K562 (cell line): ENCODE measurements at regions not wholly inside any gene's neighbourhood (a gene's known extent, or its start where the extent isn't known, plus 50 kb on each side); places are given as distances from the start of the nearest gene placed in this dataset.

Source experiments
- ATAC-seq: fragments of 200-7000 bp; cut with Tn5 transposase; 3 replicates; pipeline ENCODE4 v1.9.1; 2020; ENCODE audit warnings: moderate library complexity
- BruUV-seq: library from RNA; stranded (reverse); fragments of 400-500 nt; replicated peaks from 2 replicates; lab custom pipeline; 2021; lab: Mats Ljungman, UMichigan
- CTCF ChIA-PET: fragments of 300-600 bp; formaldehyde crosslinking; extraction: SDS; loops from one replicate; lab custom pipeline; 2021; ENCODE audit warnings: low intra/inter-chr PET ratio; lab: Yijun Ruan, JAX
- POLR2A ChIA-PET: fragments of 300-600, 350-650 bp; sonication (Branson Sonifier 250); formaldehyde crosslinking; extraction: SDS; loops from one replicate; lab custom pipeline; 2021; ENCODE audit warnings: antibody characterized with exemption, inconsistent platforms; lab: Yijun Ruan, JAX
- DNase-seq, 4 experiments: peaks; one replicate each; pipeline versions ENCODE4 v3.0.0 to v3.0.0-alpha.2; 2011 to 2018; ENCODE audit warnings: low spot score in 3 of 4, mixed read lengths in 3 of 4; ENCODE audit errors: extremely low read depth in 1 of 4
- FAIRE-seq: peaks from 2 replicates; lab custom pipeline; 2011; peaks lifted over from hg19 to GRCh38; lab: Jason Lieb, UNC
- H2AFZ ChIP-seq: 2 replicates; pipeline ENCODE4 v1.6.0; 2011; ENCODE audit warnings: low read depth, low read length, control low read depth, inconsistent platforms
- H3K27ac ChIP-seq: fragments of 200-600 bp; 3 replicates; pipeline ENCODE4 v1.8.0; 2011; ENCODE audit warnings: low read depth, mild to moderate bottlenecking, control low read depth, inconsistent platforms, low read length, moderate library complexity, mixed read lengths; ENCODE audit errors: extremely low read depth
- H3K27me3 ChIP-seq, 2 experiments: fragments of 300-600 bp in 1 of 2; 2 replicates in 1 of 2; 3 replicates in 1 of 2; pipeline versions ENCODE4 v1.6.0 to v1.8.0; 2011; ENCODE audit warnings: inconsistent platforms in 2 of 2, low read length in 2 of 2, mild to moderate bottlenecking in 1 of 2, mixed read lengths in 1 of 2, moderate library complexity in 1 of 2; ENCODE audit not compliant: control insufficient read depth in 2 of 2, insufficient read depth in 2 of 2
- H3K36me3 ChIP-seq: fragments of 300-600 bp; 3 replicates; pipeline ENCODE4 v1.8.0; 2011; ENCODE audit warnings: mild to moderate bottlenecking, low read length, inconsistent platforms; ENCODE audit not compliant: control insufficient read depth, insufficient read depth
- H3K4me1 ChIP-seq, 2 experiments: fragments of 200-600 bp in 1 of 2; replicated peaks in 1 of 2; 2 replicates in 1 of 2; 3 replicates in 1 of 2; pipeline versions ENCODE4 v1.5.1 to v1.8.0; 2011; ENCODE audit warnings: inconsistent platforms in 2 of 2, low read length in 2 of 2, mild to moderate bottlenecking in 1 of 2, mixed read lengths in 1 of 2, moderate library complexity in 1 of 2; ENCODE audit not compliant: control insufficient read depth in 2 of 2, insufficient read depth in 2 of 2
- H3K4me2 ChIP-seq: 2 replicates; pipeline ENCODE4 v1.6.1; 2011; ENCODE audit warnings: low read length, control low read depth, inconsistent platforms, mixed read lengths; ENCODE audit not compliant: insufficient read depth
- H3K4me3 ChIP-seq: fragments of 200-600 bp; sonication (generic), shearing (Covaris generic); 2 replicates; pipeline ENCODE4 v1.5.1; 2016; ENCODE audit warnings: control low read depth, inconsistent platforms
- H3K79me2 ChIP-seq: fragments of 200-600 bp; 3 replicates; pipeline ENCODE4 v1.8.0; 2011; ENCODE audit warnings: low read length, inconsistent platforms; ENCODE audit not compliant: control insufficient read depth, insufficient read depth
- H3K9ac ChIP-seq, 2 experiments: 2 replicates each; pipeline versions ENCODE4 v1.6.0 to v1.6.1; 2011; ENCODE audit warnings: low read depth in 2 of 2, low read length in 2 of 2, control low read depth in 1 of 2, inconsistent platforms in 1 of 2, mild to moderate bottlenecking in 1 of 2, mixed read lengths in 1 of 2; ENCODE audit not compliant: insufficient read depth in 1 of 2
- H3K9me1 ChIP-seq: one replicate; pipeline ENCODE4 v1.6.0; 2011; ENCODE audit warnings: inconsistent platforms, mild to moderate bottlenecking, low read length, moderate library complexity; ENCODE audit not compliant: control insufficient read depth, insufficient read depth
- H3K9me3 ChIP-seq: replicated peaks from 2 replicates; pipeline ENCODE4 v1.5.1; 2011; ENCODE audit warnings: low read depth, low read length, inconsistent platforms; ENCODE audit not compliant: control insufficient read depth, insufficient read depth
- H4K20me1 ChIP-seq: replicated peaks from 2 replicates; pipeline ENCODE4 v1.6.1; 2011; ENCODE audit warnings: low read length, inconsistent platforms, mixed read lengths; ENCODE audit not compliant: control insufficient read depth, insufficient read depth
- ARHGAP35 ChIP-seq: fragments of 450-650 bp; IDR thresholded peaks from 2 replicates; pipeline ENCODE4 v1.6.1; 2018; ENCODE audit not compliant: partially characterized antibody
- ARID1B ChIP-seq: fragments of 450-650 bp; IDR thresholded peaks from 2 replicates; pipeline ENCODE4 v1.6.1; 2016; ENCODE audit warnings: antibody characterized with exemption, mild to moderate bottlenecking, inconsistent platforms
- CEBPB ChIP-seq: fragments of 450-650 bp; IDR thresholded peaks from 2 replicates; pipeline ENCODE4 v1.6.1; 2016; ENCODE audit warnings: missing genetic modification characterization, missing compliant biosample characterization
- E2F4 ChIP-seq: sonication (generic); formaldehyde crosslinking; IDR thresholded peaks from 2 replicates; pipeline ENCODE4 v1.8.0; 2022; ENCODE audit warnings: mild to moderate bottlenecking, low read depth, missing genetic modification reagents
- ETV5 ChIP-seq: sonication (generic); formaldehyde crosslinking; IDR thresholded peaks from 2 replicates; pipeline ENCODE4 v1.4.0; 2020; ENCODE audit warnings: low read depth, mild to moderate bottlenecking, missing genetic modification reagents
- IRF1 ChIP-seq: sonication (generic); formaldehyde crosslinking; IDR thresholded peaks from 2 replicates; pipeline ENCODE4 v1.8.0; 2022; ENCODE audit warnings: missing genetic modification reagents, mild to moderate bottlenecking, borderline replicate concordance
- PCBP2 ChIP-seq: fragments of 200-400 bp; formaldehyde crosslinking; IDR thresholded peaks from 2 replicates; pipeline ENCODE4 v1.6.1; 2018; ENCODE audit warnings: low read length, low read depth, mild to moderate bottlenecking, moderate library complexity; ENCODE audit not compliant: poor library complexity, severe bottlenecking
- RNF219 ChIP-seq: fragments of 250-450 bp; sonication (Bioruptor Pico); IDR thresholded peaks from 2 replicates; pipeline ENCODE4 v1.5.0; 2022; ENCODE audit warnings: mild to moderate bottlenecking
- SREBF2 ChIP-seq: sonication (generic); formaldehyde crosslinking; IDR thresholded peaks from 2 replicates; pipeline ENCODE4 v1.4.0; 2020; ENCODE audit warnings: mild to moderate bottlenecking, missing genetic modification reagents
- XRCC4 ChIP-seq: IDR thresholded peaks from one replicate; pipeline ENCODE4 v1.6.1; 2011; ENCODE audit not compliant: insufficient read depth, insufficient read length; ENCODE audit errors: extremely low read depth
- ZKSCAN8 ChIP-seq: fragments of 200-800 bp; sonication (Bioruptor generic); IDR thresholded peaks from 2 replicates; pipeline ENCODE4 v1.6.1; 2016; ENCODE audit warnings: missing genetic modification characterization, missing compliant biosample characterization
- ZNF609 ChIP-seq: sonication (generic); formaldehyde crosslinking; IDR thresholded peaks from 2 replicates; pipeline ENCODE4 v1.8.1; 2023; ENCODE audit warnings: missing genetic modification reagents, mild to moderate bottlenecking, borderline replicate concordance
- ZNF79 ChIP-seq: fragments of 250-450 bp; sonication (Bioruptor Pico); IDR thresholded peaks from 2 replicates; pipeline ENCODE4 v1.4.0; 2020; ENCODE audit warnings: low read depth, mild to moderate bottlenecking, moderate library complexity
- WGBS: fragments of 100-300 bp; shearing (Covaris generic); methylation state at CpG from one replicate; pipeline ENCODE4 v1.1.6; 2016; ENCODE audit warnings: low coverage, mixed read lengths; ENCODE audit not compliant: insufficient coverage; ENCODE audit errors: missing lambda C conversion rate; 5-methylcytosine and 5-hydroxymethylcytosine counted together
- in situ Hi-C: fragments of 300-500 bp; cut with MboI; formaldehyde crosslinking; loops from 4 replicates; pipeline ENCODE4 v1.15.0; 2018; ENCODE audit warnings: inconsistent platforms, mixed read lengths
- intact Hi-C: fragments of 100-400 bp; cut with micrococcal nuclease; formaldehyde crosslinking; loops from 2 replicates; pipeline ENCODE4 v1.14.2; 2022

- no peak for FAIRE-seq
- DNase-seq = no peak
- CTCF ChIA-PET = no interaction called here
- no peaks in the 10 kb centered on the region for H3K9me1 ChIP-seq
- H3K79me2 ChIP-seq = no peaks in the 10 kb centered on the region
- no peak for ATAC-seq
- no peak overlapping the region for H3K4me3 ChIP-seq
- no peaks in the 10 kb centered on the region for H3K4me1 ChIP-seq
- BruUV-seq = no TSS peak
- H3K9me3 ChIP-seq = no peaks in the 10 kb centered on the region; the same call in 1 of the 2 replicates
- no peak overlapping the region for H3K27ac ChIP-seq
- no peak overlapping the region for H2AFZ ChIP-seq
- no peaks in the 10 kb centered on the region for H3K27me3 ChIP-seq
- no peaks in the 10 kb centered on the region for H3K36me3 ChIP-seq
- H4K20me1 ChIP-seq = no peaks in the 10 kb centered on the region
- no peak overlapping the region for H3K9ac ChIP-seq
- POLR2A ChIA-PET = no interaction called here
- in situ Hi-C loops (no loop called here), intact Hi-C loops (no loop called here)
- H3K4me2 ChIP-seq = no peak overlapping the region
- WGBS = no CpG with 5 or more reads among the region's 30 CpGs
- TF ChIP-seq XRCC4 (no peak), ZNF609 (CRISPR knock-in tag) (no peak), IRF1 (CRISPR knock-in tag) (no peak), ZKSCAN8 (CRISPR knock-in tag) (no peak), ZNF79 (CRISPR knock-in tag) (no peak), RNF219 (no peak), ARHGAP35 (no peak), ETV5 (CRISPR knock-in tag) (no peak), ARID1B (no peak), PCBP2 (no peak), SREBF2 (CRISPR knock-in tag) (no peak), CEBPB (tag) (no peak), E2F4 (CRISPR knock-in tag) (no peak)
Measured at GRCh38 chr18:66395671-66396218, 208.1 kb downstream of the CDH19 start.
